ENCODE measurements at regions not wholly inside any gene's neighbourhood (a gene's known extent, or its start where the extent isn't known, plus 50 kb on each side); places are given as distances from the start of the nearest gene placed in this dataset.

DNA sequence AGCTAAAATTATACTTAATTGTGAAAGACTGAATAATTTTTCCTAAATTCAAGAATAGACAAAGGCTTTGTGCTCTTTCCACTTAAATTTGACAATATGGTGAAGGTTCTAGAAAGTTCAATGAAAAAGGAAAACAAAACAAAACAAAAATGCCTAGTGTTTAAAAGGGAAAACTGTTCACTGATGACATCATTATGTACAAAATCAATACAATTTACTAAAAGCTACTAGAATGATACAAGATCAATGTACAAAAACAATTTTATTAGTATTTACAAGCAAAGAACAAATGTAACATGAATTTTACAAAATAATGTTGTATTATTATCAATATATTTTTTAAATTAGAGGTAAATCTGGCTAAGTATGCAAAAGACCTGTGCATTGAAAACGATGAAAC lies 499.1 kb upstream of the FSIP2 start:
- Histone ChIP-seq H4K8ac (ENCODE audit: extremely low read depth, insufficient read depth, low read length) (no peak overlapping the region), H3K56ac (replicated peaks; ENCODE audit: insufficient read length, low read depth, low read length) (no peak overlapping the region), H3K9me3 (ENCODE audit: insufficient read depth in 2 of 2, low read depth in 1 of 2, low read length in 1 of 2) (no peaks in the 10 kb centered on the region), H3K23ac (ENCODE audit: insufficient read length) (no peak overlapping the region), H2AFZ (ENCODE audit: low read length) (no peak overlapping the region), H2BK20ac (ENCODE audit: low read length) (no peak overlapping the region), H3K9ac (replicated peaks in 1 of 4; ENCODE audit: extremely low read depth in 1 of 4, low read depth in 3 of 4, low read length in 3 of 4) (no peak overlapping the region), H2BK15ac (ENCODE audit: low read length) (no peak overlapping the region), H3K27ac (ENCODE audit: low read depth, low read length) (no peak overlapping the region), H3K4me2 (ENCODE audit: insufficient read depth in 1 of 2, low read depth in 2 of 2, low read length in 2 of 2) (no peak overlapping the region), H3K27me3 (replicated peaks in 1 of 4; ENCODE audit: control insufficient read depth in 3 of 4, extremely low read depth in 1 of 4, insufficient read depth in 3 of 4, low read length in 3 of 4) (no peaks in the 10 kb centered on the region), H4K91ac (replicated peaks; ENCODE audit: insufficient read length, low read length) (no peak overlapping the region), H3K4me1 (replicated peaks in 1 of 4; ENCODE audit: control insufficient read depth in 3 of 4, insufficient read depth in 4 of 4, low read length in 3 of 4) (no peaks in the 10 kb centered on the region), H3K79me2 (ENCODE audit: control insufficient read depth in 1 of 2, insufficient read depth in 2 of 2, low read length in 2 of 2) (no peaks in the 10 kb centered on the region), H2BK5ac (ENCODE audit: low read depth, low read length) (no peak overlapping the region), H4K20me1 (replicated peaks in 1 of 2; ENCODE audit: control insufficient read depth in 1 of 2, insufficient read depth in 2 of 2, low read length in 2 of 2) (no peaks in the 10 kb centered on the region), H3K79me1 (ENCODE audit: low read depth, low read length) (no peaks in the 10 kb centered on the region), H3K14ac (ENCODE audit: insufficient read length) (no peak overlapping the region), H3K4ac (replicated peaks; ENCODE audit: insufficient read length, low read depth, low read length) (no peak overlapping the region), H3K18ac (ENCODE audit: extremely low read depth, low read length) (no peak overlapping the region), H3K23me2 (ENCODE audit: low read depth, low read length) (no peaks in the 10 kb centered on the region), H3K4me3 (ENCODE audit: extremely low read depth in 1 of 4, insufficient read depth in 2 of 4, low read depth in 3 of 4, low read length in 4 of 4) (no peak overlapping the region), H2BK12ac (ENCODE audit: low read depth, low read length) (no peak overlapping the region), H3K36me3 (ENCODE audit: control insufficient read depth in 2 of 4, insufficient read depth in 4 of 4, low read length in 3 of 4) (no peaks in the 10 kb centered on the region), H4K5ac (ENCODE audit: insufficient read length, low read depth, low read length) (no peak overlapping the region), H2BK120ac (replicated peaks; ENCODE audit: low read depth, low read length) (no peak overlapping the region), H2AK5ac (ENCODE audit: low read depth, low read length) (no peak overlapping the region)
- ChIA-PET POLR2A (ENCODE audit: partially characterized antibody) (no interaction called here), CTCF (ENCODE audit: partially characterized antibody) (no interaction called here)
- 87% methylated on average over 1 of the region's 1 CpG; no CpG with 5 or more reads in 1 of the 2 experiments for WGBS, 2 experiments (ENCODE audit: extremely low coverage in 1 of 2, insufficient coverage in 1 of 2, insufficient read length in 1 of 2, insufficient replicate concordance in 2 of 2, low coverage in 1 of 2, low lambda C conversion rate in 2 of 2, missing lambda C conversion rate in 1 of 2)
- DNase-seq (ENCODE audit: low read depth in 1 of 2, low spot score in 2 of 2) (no peak), FAIRE-seq (no peak)
- no peak for TF ChIP-seq CBX8 (IDR thresholded peaks at IDR 0.05; ENCODE audit: borderline replicate concordance, low read depth, low read length)

Data from H1 (cell line).